Upper lobe of right lung (tissue), 1 donor: ENCODE measurements at regions not wholly inside any gene's neighbourhood (a gene's known extent, or its start where the extent isn't known, plus 50 kb on each side); places are given as distances from the start of the nearest gene placed in this dataset.

Source experiments
- ATAC-seq: fragments of 200-7000 bp; cut with Tn5 transposase; one replicate; pipeline ENCODE4 v1.9.1; 2020; ENCODE audit warnings: mild to moderate bottlenecking, moderate library complexity
- DNase-seq: peaks from one replicate; pipeline ENCODE4 v3.0.0-alpha.2; 2020
- H3K27ac ChIP-seq: fragments of 200-600 bp; one replicate; pipeline ENCODE4 v1.8.0; 2022
- H3K27me3 ChIP-seq: fragments of 200-600 bp; one replicate; pipeline ENCODE4 v1.8.0; 2022; ENCODE audit warnings: mild to moderate bottlenecking
- H3K36me3 ChIP-seq: fragments of 200-600 bp; one replicate; pipeline ENCODE4 v1.8.0; 2022
- H3K4me1 ChIP-seq: fragments of 200-600 bp; one replicate; pipeline ENCODE4 v1.8.0; 2022
- H3K4me3 ChIP-seq: fragments of 200-600 bp; one replicate; pipeline ENCODE4 v1.8.0; 2022; ENCODE audit warnings: mild to moderate bottlenecking
- H3K9me3 ChIP-seq: fragments of 200-600 bp; one replicate; pipeline ENCODE4 v1.8.0; 2022
- CTCF ChIP-seq: fragments of 200-600 bp; IDR thresholded peaks from one replicate; pipeline ENCODE4 v1.8.0; 2022; ENCODE audit warnings: antibody characterized with exemption
- intact Hi-C: fragments of 100-400 bp; cut with DNase I; formaldehyde crosslinking; loops from one replicate; pipeline ENCODE4 v1.11.0; 2022
- donor health status: DM: no; HTN: yes; CAD: no; lungs with severe emphysema.

GRCh38 chr3:130266817-130267216 is 78.7 kb upstream of the COL6A5 start:
- intact Hi-C loops = no loop called here
- Histone ChIP-seq H3K9me3 (no peaks in the 10 kb centered on the region), H3K4me3 (no peak overlapping the region), H3K4me1 (no peaks in the 10 kb centered on the region), H3K27me3 (no peaks in the 10 kb centered on the region), H3K27ac (no peak overlapping the region), H3K36me3 (no peaks in the 10 kb centered on the region)
- no peak for TF ChIP-seq CTCF
- DNase-seq (no peak), ATAC-seq (no peak)

GRCh38 chr3:130276203-130276803 is 69.2 kb upstream of the COL6A5 start:
- DNase-seq = no peak
- intact Hi-C loops = no loop called here

GRCh38 chr3:130288670-130289069 is 56.8 kb upstream of the COL6A5 start:
- Histone ChIP-seq H3K4me1 (no peaks in the 10 kb centered on the region), H3K27me3 (no peaks in the 10 kb centered on the region), H3K27ac (no peak overlapping the region), H3K36me3 (no peaks in the 10 kb centered on the region), H3K4me3 (no peak overlapping the region), H3K9me3 (no peaks in the 10 kb centered on the region)
- intact Hi-C loops = no loop called here
- no peak for ATAC-seq
- DNase-seq = no peak
- no peak for TF ChIP-seq CTCF

More at GRCh38 chr3:130276203-130276803, 69.2 kb upstream of the COL6A5 start:
- Histone ChIP-seq H3K4me1 (no peaks in the 10 kb centered on the region), H3K4me3 (no peak overlapping the region), H3K36me3 (no peaks in the 10 kb centered on the region), H3K27me3 (no peaks in the 10 kb centered on the region), H3K27ac (no peak overlapping the region), H3K9me3 (no peaks in the 10 kb centered on the region)
- peak; percentile 90 for ATAC-seq
- TF ChIP-seq CTCF = peak; percentile 82

DNA sequence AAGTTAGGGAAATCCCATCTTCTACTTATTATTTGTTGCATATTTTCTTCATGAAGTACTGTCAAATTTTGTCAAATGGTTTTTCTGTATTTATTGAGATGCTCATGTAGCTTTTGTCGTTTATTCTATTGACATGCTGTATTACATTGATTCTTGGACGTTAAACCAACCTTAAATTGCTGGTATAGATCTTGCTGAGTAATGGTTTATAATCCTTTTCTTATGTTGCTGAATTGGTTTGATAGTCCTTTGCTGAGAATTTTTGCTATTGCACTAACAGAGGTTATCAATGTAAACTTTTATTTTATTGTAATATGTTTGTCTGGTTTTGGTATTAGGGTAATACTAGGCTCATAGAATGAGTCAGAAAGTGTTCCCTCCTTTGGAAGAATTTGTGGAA is 54.3 kb upstream of the COL6A5 start:
- no peak for ATAC-seq
- H3K4me1 ChIP-seq = no peaks in the 10 kb centered on the region
- H3K27ac ChIP-seq = no peak overlapping the region
- no peaks in the 10 kb centered on the region for H3K36me3 ChIP-seq
- H3K27me3 ChIP-seq = no peaks in the 10 kb centered on the region
- TF ChIP-seq CTCF = no peak
- intact Hi-C loops = no loop called here
- H3K4me3 ChIP-seq = no peak overlapping the region
- DNase-seq = no peak
- no peaks in the 10 kb centered on the region for H3K9me3 ChIP-seq

DNA sequence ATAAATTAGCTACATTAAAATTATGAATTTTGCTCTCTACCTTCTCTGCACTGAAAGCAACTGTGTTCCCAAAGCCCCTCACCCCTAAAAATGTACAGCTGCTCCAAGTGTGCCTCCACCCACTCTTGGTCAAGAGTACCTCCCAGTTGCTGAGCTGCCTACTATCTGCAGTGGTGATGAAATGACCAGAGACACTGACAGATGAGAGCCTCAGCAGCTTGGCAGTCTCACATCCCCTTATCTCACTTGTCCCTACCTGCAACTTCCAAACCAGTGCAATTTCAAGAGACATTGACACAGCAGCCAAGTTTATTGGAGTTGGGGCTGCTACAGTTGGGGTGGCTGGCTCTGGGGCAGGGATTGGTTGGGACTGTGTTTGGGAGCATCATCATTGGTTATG is 52.2 kb upstream of the COL6A5 start:
- ATAC-seq = no peak
- no peaks in the 10 kb centered on the region for H3K36me3 ChIP-seq
- H3K27ac ChIP-seq = no peak overlapping the region
- intact Hi-C loops = no loop called here
- DNase-seq = no peak
- H3K27me3 ChIP-seq = no peaks in the 10 kb centered on the region
- H3K9me3 ChIP-seq = no peaks in the 10 kb centered on the region
- no peaks in the 10 kb centered on the region for H3K4me1 ChIP-seq
- no peak overlapping the region for H3K4me3 ChIP-seq
- no peak for TF ChIP-seq CTCF
